GM23338 (cell line): ENCODE measurements at regions not wholly inside any gene's neighbourhood (a gene's known extent, or its start where the extent isn't known, plus 50 kb on each side); places are given as distances from the start of the nearest gene placed in this dataset.

Source experiments
- CTCF ChIP-seq, 2 experiments: fragments of 200-600 bp in 1 of 2; sonication (generic) in 1 of 2; conservative IDR thresholded peaks; 2 replicates each; pipeline versions ENCODE4 v1.5.1 to v1.6.1; 2016 to 2017; ENCODE audit warnings: antibody characterized with exemption in 2 of 2, low read depth in 2 of 2, mild to moderate bottlenecking in 2 of 2, moderate library complexity in 1 of 2
- REST ChIP-seq: IDR thresholded peaks from one replicate; pipeline ENCODE4 v1.6.1; 2018; ENCODE audit warnings: antibody characterized with exemption; ENCODE audit not compliant: unreplicated experiment

- no peak for TF ChIP-seq CTCF (conservative IDR thresholded peaks at IDR 0.05; ENCODE audit: low read depth in 2 of 2)
- no peak for TF ChIP-seq REST
Observed at GRCh38 chr10:44786286-44786850, 124.8 kb upstream of the TMEM72 start.
